SK-N-MC (cell line): ENCODE measurements at regions not wholly inside any gene's neighbourhood (a gene's known extent, or its start where the extent isn't known, plus 50 kb on each side); places are given as distances from the start of the nearest gene placed in this dataset.

Experiments used
- EZH2 ChIP-seq: fragments of 200-600 bp; sonication (generic); IDR thresholded peaks from one replicate; pipeline ENCODE4 v1.6.1; 2017; ENCODE audit warnings: antibody characterized with exemption
- POLR2AphosphoS5 ChIP-seq: IDR thresholded peaks from 2 replicates; pipeline ENCODE4 v1.6.1; 2012; ENCODE audit warnings: mild to moderate bottlenecking, low read depth, low read length, borderline replicate concordance

- TF ChIP-seq EZH2 (no peak), POLR2AphosphoS5 (no peak)
These were observed 104.9 kb upstream of the SLC2A1 start for GRCh38 chr1:43063394-43064219.
